Mesendoderm (in vitro differentiated cells): ENCODE measurements at regions not wholly inside any gene's neighbourhood (a gene's known extent, or its start where the extent isn't known, plus 50 kb on each side); places are given as distances from the start of the nearest gene placed in this dataset.
"Not testable (repeated sequence)": the region's sequence is repeated elsewhere in the genome, so short reads cannot be mapped to it uniquely, and the experiment has no call there.

Source experiments
- DNase-seq: peaks from one replicate; pipeline ENCODE4 v3.0.0; 2013
- H2AK5ac ChIP-seq: 2 replicates; pipeline ENCODE4 v1.6.1; 2013; ENCODE audit warnings: low read length, inconsistent platforms
- H2BK120ac ChIP-seq: 2 replicates; pipeline ENCODE4 v1.6.1; 2013; ENCODE audit warnings: low read depth, mild to moderate bottlenecking, low read length, moderate library complexity, mixed read lengths
- H2BK15ac ChIP-seq: replicated peaks from 2 replicates; pipeline ENCODE4 v1.6.1; 2013; ENCODE audit warnings: low read depth, mild to moderate bottlenecking, moderate library complexity
- H2BK5ac ChIP-seq: 2 replicates; pipeline ENCODE4 v1.6.1; 2013; ENCODE audit warnings: low read length, inconsistent platforms
- H3K18ac ChIP-seq: 2 replicates; pipeline ENCODE4 v1.6.1; 2013; ENCODE audit warnings: mild to moderate bottlenecking, low read length, mixed read lengths
- H3K23ac ChIP-seq: one replicate; pipeline ENCODE4 v1.6.1; 2013; ENCODE audit warnings: low read length
- H3K27ac ChIP-seq: 2 replicates; pipeline ENCODE4 v1.5.1; 2013; ENCODE audit warnings: low read depth, mild to moderate bottlenecking, inconsistent platforms, low read length, moderate library complexity
- H3K27me3 ChIP-seq: 2 replicates; pipeline ENCODE4 v1.6.1; 2013; ENCODE audit warnings: low read length, control low read depth, mild to moderate bottlenecking, inconsistent platforms; ENCODE audit not compliant: insufficient read depth, poor library complexity
- H3K36me3 ChIP-seq: 2 replicates; pipeline ENCODE4 v1.6.1; 2013; ENCODE audit warnings: low read length, inconsistent platforms; ENCODE audit not compliant: control insufficient read depth, insufficient read depth
- H3K4ac ChIP-seq: one replicate; pipeline ENCODE4 v1.6.1; 2013; ENCODE audit warnings: low read depth, mild to moderate bottlenecking, low read length, moderate library complexity
- H3K4me1 ChIP-seq: 2 replicates; pipeline ENCODE4 v1.6.1; 2013; ENCODE audit warnings: low read depth, low read length, inconsistent platforms; ENCODE audit not compliant: control insufficient read depth
- H3K4me2 ChIP-seq: 2 replicates; pipeline ENCODE4 v1.6.1; 2013; ENCODE audit warnings: low read length
- H3K4me3 ChIP-seq: 2 replicates; pipeline ENCODE4 v1.5.1; 2013; ENCODE audit warnings: mild to moderate bottlenecking, low read length
- H3K56ac ChIP-seq: one replicate; pipeline ENCODE4 v1.6.1; 2013; ENCODE audit warnings: low read length
- H3K79me1 ChIP-seq: 2 replicates; pipeline ENCODE4 v1.6.1; 2013; ENCODE audit warnings: low read length, inconsistent platforms
- H3K79me2 ChIP-seq: 2 replicates; pipeline ENCODE4 v1.6.1; 2013; ENCODE audit warnings: mild to moderate bottlenecking, low read length; ENCODE audit not compliant: control insufficient read depth, insufficient read depth
- H3K9ac ChIP-seq: 2 replicates; pipeline ENCODE4 v1.6.1; 2013; ENCODE audit warnings: low read length, inconsistent platforms
- H4K5ac ChIP-seq: one replicate; pipeline ENCODE4 v1.6.1; 2013; ENCODE audit warnings: low read length
- H4K8ac ChIP-seq: one replicate; pipeline ENCODE4 v1.6.1; 2013; ENCODE audit warnings: low read depth, mild to moderate bottlenecking, control low read depth, low read length, moderate library complexity
- WGBS: extraction: QIAGEN DNeasy Blood & Tissue Kit; methylation state at CpG from one replicate; pipeline ENCODE4 v1.1.7; 2013; ENCODE audit warnings: low lambda C conversion rate, missing lambda C conversion rate; ENCODE audit not compliant: insufficient coverage; ENCODE audit errors: extremely low coverage; 5-methylcytosine and 5-hydroxymethylcytosine counted together

- not testable (repeated sequence) for H3K4me2 ChIP-seq, H3K18ac ChIP-seq, H2BK15ac ChIP-seq, H3K56ac ChIP-seq, H3K23ac ChIP-seq, H3K79me2 ChIP-seq, DNase-seq, H3K4ac ChIP-seq, H3K27me3 ChIP-seq, H3K27ac ChIP-seq, H4K8ac ChIP-seq, H2BK5ac ChIP-seq, H3K79me1 ChIP-seq, H2AK5ac ChIP-seq, H4K5ac ChIP-seq, H3K4me1 ChIP-seq, H3K9ac ChIP-seq, H2BK120ac ChIP-seq, H3K4me3 ChIP-seq, H3K36me3 ChIP-seq
- WGBS = no CpG with 5 or more reads among the region's 3 CpGs
Measured at GRCh38 chr7:124171812-124172211, 138.9 kb upstream of the TMEM229A start.

- Histone ChIP-seq H3K4me3 (no peak overlapping the region), H3K4me2 (no peak overlapping the region), H2BK15ac (no peak overlapping the region), H3K18ac (no peak overlapping the region), H2BK5ac (no peak overlapping the region), H3K27ac (no peak overlapping the region), H3K4ac (no peak overlapping the region), H3K27me3 (no peaks in the 10 kb centered on the region), H3K23ac (no peak overlapping the region), H3K9ac (no peak overlapping the region), H3K79me1 (no peaks in the 10 kb centered on the region), H4K8ac (no peak overlapping the region), H2BK120ac (no peak overlapping the region), H4K5ac (no peak overlapping the region), H3K79me2 (no peaks in the 10 kb centered on the region), H2AK5ac (no peak overlapping the region), H3K36me3 (no peaks in the 10 kb centered on the region), H3K56ac (no peak overlapping the region), H3K4me1 (no peaks in the 10 kb centered on the region)
- no CpG with 5 or more reads among the region's 1 CpG for WGBS
- DNase-seq = peak; percentile 43
Measured at GRCh38 chr7:124171068-124171467, 138.2 kb upstream of the TMEM229A start.

GRCh38 chr7:124168616-124169015 lies 135.7 kb upstream of the TMEM229A start:
- DNase-seq = no peak
- no CpG with 5 or more reads among the region's 2 CpGs for WGBS

GRCh38 chr7:124162667-124163066 lies 129.8 kb upstream of the TMEM229A start:
- no peak overlapping the region for H2BK5ac ChIP-seq
- no peak overlapping the region for H3K4me2 ChIP-seq
- no peak overlapping the region for H3K56ac ChIP-seq
- no peak overlapping the region for H2BK120ac ChIP-seq
- H4K8ac ChIP-seq = no peak overlapping the region
- H3K36me3 ChIP-seq = no peaks in the 10 kb centered on the region
- H2BK15ac ChIP-seq = no peak overlapping the region
- H3K9ac ChIP-seq = no peak overlapping the region
- no peak overlapping the region for H3K23ac ChIP-seq
- DNase-seq = no peak
- H3K4me1 ChIP-seq = no peaks in the 10 kb centered on the region
- no peak overlapping the region for H2AK5ac ChIP-seq
- no peaks in the 10 kb centered on the region for H3K79me2 ChIP-seq
- no peaks in the 10 kb centered on the region for H3K79me1 ChIP-seq
- H3K27me3 ChIP-seq = no peaks in the 10 kb centered on the region
- H3K4ac ChIP-seq = no peak overlapping the region
- no peak overlapping the region for H3K18ac ChIP-seq
- no peak overlapping the region for H3K27ac ChIP-seq
- H3K4me3 ChIP-seq = no peak overlapping the region
- no peak overlapping the region for H4K5ac ChIP-seq

More at GRCh38 chr7:124168616-124169015, 135.7 kb upstream of the TMEM229A start:
- Histone ChIP-seq H2AK5ac (no peak overlapping the region), H3K4me2 (no peak overlapping the region), H2BK15ac (no peak overlapping the region), H2BK5ac (no peak overlapping the region), H2BK120ac (no peak overlapping the region), H3K4me3 (no peak overlapping the region), H3K79me1 (no peaks in the 10 kb centered on the region), H3K23ac (no peak overlapping the region), H4K5ac (no peak overlapping the region), H4K8ac (no peak overlapping the region), H3K79me2 (no peaks in the 10 kb centered on the region), H3K56ac (no peak overlapping the region), H3K27me3 (no peaks in the 10 kb centered on the region), H3K18ac (no peak overlapping the region), H3K4me1 (no peaks in the 10 kb centered on the region), H3K4ac (no peak overlapping the region), H3K27ac (no peak overlapping the region), H3K36me3 (no peaks in the 10 kb centered on the region), H3K9ac (no peak overlapping the region)

- no CpG with 5 or more reads among the region's 3 CpGs for WGBS
- DNase-seq = peak; percentile 35
- no peak overlapping the region for H3K56ac ChIP-seq
Measured at GRCh38 chr7:124155432-124156022, 122.7 kb upstream of the TMEM229A start.

More at GRCh38 chr7:124155432-124156022, 122.7 kb upstream of the TMEM229A start:
- Histone ChIP-seq H3K27ac (no peak overlapping the region), H3K4me1 (no peaks in the 10 kb centered on the region), H3K36me3 (no peaks in the 10 kb centered on the region), H4K5ac (no peak overlapping the region), H3K4ac (no peak overlapping the region), H3K27me3 (no peaks in the 10 kb centered on the region), H2BK120ac (no peak overlapping the region), H4K8ac (no peak overlapping the region), H3K79me1 (no peaks in the 10 kb centered on the region), H3K4me2 (no peak overlapping the region), H2BK15ac (no peak overlapping the region), H3K79me2 (no peaks in the 10 kb centered on the region), H3K23ac (no peak overlapping the region), H3K4me3 (no peak overlapping the region), H2AK5ac (no peak overlapping the region), H2BK5ac (no peak overlapping the region), H3K18ac (no peak overlapping the region), H3K9ac (no peak overlapping the region)
